ENCODE measurements at regions not wholly inside any gene's neighbourhood (a gene's known extent, or its start where the extent isn't known, plus 50 kb on each side); places are given as distances from the start of the nearest gene placed in this dataset.

- Mint-ChIP-seq H3K36me3 (ENCODE audit: insufficient read depth, unreplicated experiment) (no peaks in the 10 kb centered on the region), H3K27me3 (ENCODE audit: insufficient read depth, unreplicated experiment) (no peaks in the 10 kb centered on the region), H3K9me3 (ENCODE audit: unreplicated experiment) (no peaks in the 10 kb centered on the region), H3K4me1 (ENCODE audit: low read depth, unreplicated experiment) (no peaks in the 10 kb centered on the region), H3K4me3 (ENCODE audit: unreplicated experiment) (no peak overlapping the region), H3K27ac (ENCODE audit: unreplicated experiment) (no peak overlapping the region)
- no peaks in the 10 kb centered on the region for H3K4me1 ChIP-seq
- no TSS peak for BruUV-seq (replicated peaks)
- CTCF ChIA-PET = no interaction called here
- intact Hi-C loops (cut with micrococcal nuclease; ENCODE audit: unreplicated experiment) = no loop called here
- no peaks in the 10 kb centered on the region for H3K27me3 ChIP-seq (replicated peaks; ENCODE audit: control insufficient read depth, insufficient read depth, low read length)
- no peaks in the 10 kb centered on the region for H3K9me3 ChIP-seq
- no peaks in the 10 kb centered on the region for H3K36me3 ChIP-seq (ENCODE audit: control insufficient read depth, insufficient read depth, low read length)
- POLR2A ChIA-PET = no interaction called here
- no peak for DNase-seq
- H3K4me3 ChIP-seq (ENCODE audit: low read depth, low read length) = no peak overlapping the region
- TF ChIP-seq, protein P1, sequence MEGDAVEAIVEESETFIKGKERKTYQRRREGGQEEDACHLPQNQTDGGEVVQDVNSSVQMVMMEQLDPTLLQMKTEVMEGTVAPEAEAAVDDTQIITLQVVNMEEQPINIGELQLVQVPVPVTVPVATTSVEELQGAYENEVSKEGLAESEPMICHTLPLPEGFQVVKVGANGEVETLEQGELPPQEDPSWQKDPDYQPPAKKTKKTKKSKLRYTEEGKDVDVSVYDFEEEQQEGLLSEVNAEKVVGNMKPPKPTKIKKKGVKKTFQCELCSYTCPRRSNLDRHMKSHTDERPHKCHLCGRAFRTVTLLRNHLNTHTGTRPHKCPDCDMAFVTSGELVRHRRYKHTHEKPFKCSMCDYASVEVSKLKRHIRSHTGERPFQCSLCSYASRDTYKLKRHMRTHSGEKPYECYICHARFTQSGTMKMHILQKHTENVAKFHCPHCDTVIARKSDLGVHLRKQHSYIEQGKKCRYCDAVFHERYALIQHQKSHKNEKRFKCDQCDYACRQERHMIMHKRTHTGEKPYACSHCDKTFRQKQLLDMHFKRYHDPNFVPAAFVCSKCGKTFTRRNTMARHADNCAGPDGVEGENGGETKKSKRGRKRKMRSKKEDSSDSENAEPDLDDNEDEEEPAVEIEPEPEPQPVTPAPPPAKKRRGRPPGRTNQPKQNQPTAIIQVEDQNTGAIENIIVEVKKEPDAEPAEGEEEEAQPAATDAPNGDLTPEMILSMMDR (IDR thresholded peaks at IDR 0.05; ENCODE audit: insufficient read depth in 1 of 2, low read depth in 1 of 2, low read length in 1 of 2, severe bottlenecking in 1 of 2, unreplicated experiment in 1 of 2) = no peak
Measured at GRCh38 chr9:108245331-108245730, 610.5 kb downstream of the ACTL7B start.

DNA sequence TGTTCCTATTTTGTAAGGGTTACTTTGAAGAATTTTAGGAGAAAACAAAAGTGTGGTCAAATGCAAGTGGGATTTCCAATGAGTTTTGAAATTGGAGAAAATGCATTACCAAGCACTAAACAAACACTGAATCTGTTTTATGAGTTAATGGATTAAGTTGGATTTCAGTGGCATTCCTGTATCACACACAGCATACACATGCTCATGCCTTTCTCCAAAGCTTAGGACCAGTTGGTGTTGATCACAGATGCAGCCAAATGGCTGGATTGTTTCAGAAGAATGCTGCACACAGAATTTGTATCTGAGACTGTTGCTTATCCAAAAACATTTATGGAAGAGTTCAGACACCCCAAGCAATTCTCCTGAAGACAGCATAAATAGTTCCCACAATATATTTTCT lies 611.1 kb downstream of the ACTL7B start:
- Mint-ChIP-seq H3K27ac (ENCODE audit: unreplicated experiment) (no peak overlapping the region), H3K9me3 (ENCODE audit: unreplicated experiment) (no peaks in the 10 kb centered on the region), H3K36me3 (ENCODE audit: insufficient read depth, unreplicated experiment) (no peaks in the 10 kb centered on the region), H3K27me3 (ENCODE audit: insufficient read depth, unreplicated experiment) (no peaks in the 10 kb centered on the region), H3K4me1 (ENCODE audit: low read depth, unreplicated experiment) (no peaks in the 10 kb centered on the region), H3K4me3 (ENCODE audit: unreplicated experiment) (no peak overlapping the region)
- H3K27me3 ChIP-seq (replicated peaks; ENCODE audit: control insufficient read depth, insufficient read depth, low read length) = no peaks in the 10 kb centered on the region
- DNase-seq = no peak
- no peaks in the 10 kb centered on the region for H3K36me3 ChIP-seq (ENCODE audit: control insufficient read depth, insufficient read depth, low read length)
- ChIA-PET CTCF (no interaction called here), POLR2A (no interaction called here)
- no peak overlapping the region for H3K4me3 ChIP-seq (ENCODE audit: low read depth, low read length)
- TF ChIP-seq, protein P1 (IDR thresholded peaks at IDR 0.05; ENCODE audit: insufficient read depth in 1 of 2, low read depth in 1 of 2, low read length in 1 of 2, severe bottlenecking in 1 of 2, unreplicated experiment in 1 of 2) = no peak
- intact Hi-C loops (cut with micrococcal nuclease; ENCODE audit: unreplicated experiment) = no loop called here
- H3K4me1 ChIP-seq = no peaks in the 10 kb centered on the region
- no peaks in the 10 kb centered on the region for H3K9me3 ChIP-seq
- BruUV-seq (replicated peaks) = no TSS peak

DNA sequence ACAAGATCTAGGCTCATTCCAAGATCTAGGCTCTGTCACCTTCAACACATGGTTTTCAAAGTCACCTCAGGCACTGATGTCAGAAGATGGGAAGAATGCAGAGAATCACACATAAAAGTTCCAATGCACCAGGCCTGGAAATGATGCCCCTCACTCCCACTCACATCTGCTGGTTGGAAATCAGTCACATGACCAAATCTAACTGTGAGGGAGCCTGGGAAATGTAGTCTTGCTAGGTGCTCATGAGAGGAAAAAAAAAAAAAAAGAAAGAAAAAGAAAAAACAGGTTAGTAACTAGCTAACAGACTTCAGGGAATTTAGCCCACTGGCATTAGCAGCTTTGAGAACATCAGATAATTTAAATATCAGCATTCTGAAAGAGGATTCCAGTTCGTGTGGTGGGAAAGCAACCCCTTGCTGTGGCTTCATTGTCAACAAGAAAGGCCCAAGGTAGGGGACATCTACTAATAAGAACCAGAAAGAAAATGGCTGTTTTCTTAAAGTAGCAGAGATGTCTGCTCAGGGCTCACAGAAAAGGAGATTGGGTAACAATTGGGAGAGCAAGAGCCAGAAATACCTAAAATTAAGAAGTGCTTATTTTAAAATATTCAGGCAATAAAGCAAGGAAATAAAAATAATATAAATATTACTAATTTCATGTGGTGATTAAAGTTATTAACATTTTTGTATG lies 614.3 kb downstream of the ACTL7B start:
- DNase-seq = no peak
- H3K27me3 Mint-ChIP-seq (ENCODE audit: insufficient read depth, unreplicated experiment) = no peaks in the 10 kb centered on the region
- Histone ChIP-seq H3K4me1 (no peaks in the 10 kb centered on the region), H3K9me3 (no peaks in the 10 kb centered on the region), H3K4me3 (ENCODE audit: low read depth, low read length) (no peak overlapping the region), H3K36me3 (ENCODE audit: control insufficient read depth, insufficient read depth, low read length) (no peaks in the 10 kb centered on the region), H3K27me3 (replicated peaks; ENCODE audit: control insufficient read depth, insufficient read depth, low read length) (no peaks in the 10 kb centered on the region)
- no peak overlapping the region for H3K27ac Mint-ChIP-seq (ENCODE audit: unreplicated experiment)
- no peaks in the 10 kb centered on the region for H3K9me3 Mint-ChIP-seq (ENCODE audit: unreplicated experiment)
- TF ChIP-seq, protein P1 (IDR thresholded peaks at IDR 0.05; ENCODE audit: insufficient read depth in 1 of 2, low read depth in 1 of 2, low read length in 1 of 2, severe bottlenecking in 1 of 2, unreplicated experiment in 1 of 2) = no peak
- BruUV-seq (replicated peaks) = no TSS peak
- intact Hi-C loops (cut with micrococcal nuclease; ENCODE audit: unreplicated experiment) = no loop called here
- H3K36me3 Mint-ChIP-seq (ENCODE audit: insufficient read depth, unreplicated experiment) = no peaks in the 10 kb centered on the region
- ChIA-PET CTCF (no interaction called here), POLR2A (no interaction called here)
- no peaks in the 10 kb centered on the region for H3K4me1 Mint-ChIP-seq (ENCODE audit: low read depth, unreplicated experiment)
- no peak overlapping the region for H3K4me3 Mint-ChIP-seq (ENCODE audit: unreplicated experiment)

All from Caco-2 (cell line).